ENCODE measurements at regions not wholly inside any gene's neighbourhood (a gene's known extent, or its start where the extent isn't known, plus 50 kb on each side); places are given as distances from the start of the nearest gene placed in this dataset.

DNA sequence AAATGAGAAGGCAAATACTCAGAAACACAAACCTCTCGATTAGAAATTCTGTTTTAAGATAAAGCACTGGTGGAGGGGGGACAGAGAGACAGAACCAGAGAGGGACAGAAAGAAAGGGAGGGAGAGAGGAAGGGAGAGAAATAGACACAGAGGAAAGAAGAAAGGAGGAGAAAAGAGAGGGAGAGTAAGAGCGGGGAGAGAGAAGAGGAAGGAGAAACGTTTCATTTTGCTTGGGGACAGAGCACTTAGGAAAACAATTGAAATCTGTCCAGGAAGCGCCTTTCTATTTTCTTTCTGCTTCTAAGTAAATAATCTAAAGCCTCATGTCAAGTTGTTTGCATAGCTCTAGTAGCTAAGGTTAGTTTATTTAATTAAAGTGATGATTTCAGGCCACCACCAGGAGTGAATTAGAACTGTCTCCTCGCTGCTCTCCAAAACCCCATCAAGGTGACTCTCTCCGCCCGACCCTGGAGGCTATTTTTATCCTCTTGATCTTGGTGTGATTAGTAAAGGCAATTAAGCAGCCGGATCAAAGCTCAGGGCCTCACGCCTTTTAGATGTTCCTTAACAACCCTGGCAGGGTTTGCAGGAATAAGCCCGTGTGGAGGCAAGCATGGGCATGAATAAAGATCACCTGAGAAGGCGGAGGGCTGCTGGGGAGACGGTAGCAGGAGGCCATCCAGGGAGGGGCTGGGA lies 73.4 kb upstream of the INSIG1 start:
- Histone ChIP-seq H3K4me1 (ENCODE audit: control insufficient read depth, insufficient read depth, low read length) (no peaks in the 10 kb centered on the region), H3K9me3 (ENCODE audit: control insufficient read depth in 2 of 2, low read length in 2 of 2) (no peaks in the 10 kb centered on the region), H3K27me3 (ENCODE audit: control insufficient read depth in 1 of 2, insufficient read depth in 2 of 2, low read length in 2 of 2) (peaks cover 3 to 5% of the 10 kb centered on the region in 2 donors), H3K27ac (ENCODE audit: low read length) (no peak overlapping the region), H3K4me3 (ENCODE audit: low read length in 2 of 2) (no peak overlapping the region), H3K36me3 (ENCODE audit: control insufficient read depth in 2 of 2, insufficient read depth in 2 of 2, low read length in 2 of 2) (no peaks in the 10 kb centered on the region), H3K9ac (ENCODE audit: low read length in 2 of 2) (no peak overlapping the region)

DNA sequence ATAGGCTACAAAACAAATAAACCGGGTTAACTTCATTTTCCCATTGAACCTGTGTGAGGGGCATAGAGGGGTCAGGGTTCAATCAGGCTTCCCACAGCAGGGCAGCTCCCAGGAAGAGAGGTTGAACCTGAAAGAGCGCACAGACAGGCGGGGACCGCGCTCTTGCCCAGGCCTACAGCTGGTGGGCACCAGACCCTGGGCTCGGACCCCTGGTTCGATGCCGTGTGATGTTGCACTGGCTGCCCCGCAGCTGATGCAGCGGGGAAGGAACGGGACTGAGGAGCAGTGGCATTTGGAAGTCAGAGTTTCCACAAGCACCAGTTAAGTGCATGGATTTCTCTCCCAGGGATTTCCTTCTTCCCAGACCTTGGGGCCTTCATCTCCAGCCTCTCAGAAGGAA lies 72.6 kb upstream of the INSIG1 start:
- H3K27me3 ChIP-seq (ENCODE audit: control insufficient read depth in 1 of 2, insufficient read depth in 2 of 2, low read length in 2 of 2), result peaks cover 3 to 5% of the 10 kb centered on the region in 2 donors
- no peak overlapping the region for H3K4me3 ChIP-seq (ENCODE audit: low read length in 2 of 2)
- H3K27ac ChIP-seq (ENCODE audit: low read length), result no peak overlapping the region
- no peak overlapping the region for H3K9ac ChIP-seq (ENCODE audit: low read length in 2 of 2)
- no peaks in the 10 kb centered on the region for H3K9me3 ChIP-seq (ENCODE audit: control insufficient read depth in 2 of 2, low read length in 2 of 2)
- H3K36me3 ChIP-seq (ENCODE audit: control insufficient read depth in 2 of 2, insufficient read depth in 2 of 2, low read length in 2 of 2), result no peaks in the 10 kb centered on the region
- no peaks in the 10 kb centered on the region for H3K4me1 ChIP-seq (ENCODE audit: control insufficient read depth, insufficient read depth, low read length)

DNA sequence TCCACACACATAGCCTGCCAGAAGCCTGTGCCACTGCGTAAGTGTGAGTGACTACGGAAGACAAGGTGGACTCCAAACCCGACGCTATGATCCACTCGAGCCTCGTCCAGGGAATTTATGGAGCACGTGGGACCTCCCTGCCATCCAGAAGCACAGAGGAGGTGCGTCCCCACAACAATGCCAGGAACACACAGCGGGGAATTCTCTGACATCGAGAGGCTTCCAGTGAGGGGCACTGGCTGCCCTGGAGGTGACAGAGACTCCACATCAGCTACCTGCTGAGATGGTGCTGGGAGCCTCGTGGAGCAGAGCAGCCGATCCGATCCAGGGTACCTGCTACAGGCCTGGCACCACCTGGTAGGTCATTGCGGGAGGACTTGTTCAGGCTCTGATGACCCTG lies 72.2 kb upstream of the INSIG1 start:
- Histone ChIP-seq H3K9me3 (ENCODE audit: control insufficient read depth in 2 of 2, low read length in 2 of 2) (no peaks in the 10 kb centered on the region), H3K27ac (ENCODE audit: low read length) (no peak overlapping the region), H3K9ac (ENCODE audit: low read length in 2 of 2) (no peak overlapping the region), H3K4me3 (ENCODE audit: low read length in 2 of 2) (no peak overlapping the region), H3K36me3 (ENCODE audit: control insufficient read depth in 2 of 2, insufficient read depth in 2 of 2, low read length in 2 of 2) (no peaks in the 10 kb centered on the region), H3K27me3 (ENCODE audit: control insufficient read depth in 1 of 2, insufficient read depth in 2 of 2, low read length in 2 of 2) (peaks cover 3 to 5% of the 10 kb centered on the region in 2 donors), H3K4me1 (ENCODE audit: control insufficient read depth, insufficient read depth, low read length) (no peaks in the 10 kb centered on the region)

DNA sequence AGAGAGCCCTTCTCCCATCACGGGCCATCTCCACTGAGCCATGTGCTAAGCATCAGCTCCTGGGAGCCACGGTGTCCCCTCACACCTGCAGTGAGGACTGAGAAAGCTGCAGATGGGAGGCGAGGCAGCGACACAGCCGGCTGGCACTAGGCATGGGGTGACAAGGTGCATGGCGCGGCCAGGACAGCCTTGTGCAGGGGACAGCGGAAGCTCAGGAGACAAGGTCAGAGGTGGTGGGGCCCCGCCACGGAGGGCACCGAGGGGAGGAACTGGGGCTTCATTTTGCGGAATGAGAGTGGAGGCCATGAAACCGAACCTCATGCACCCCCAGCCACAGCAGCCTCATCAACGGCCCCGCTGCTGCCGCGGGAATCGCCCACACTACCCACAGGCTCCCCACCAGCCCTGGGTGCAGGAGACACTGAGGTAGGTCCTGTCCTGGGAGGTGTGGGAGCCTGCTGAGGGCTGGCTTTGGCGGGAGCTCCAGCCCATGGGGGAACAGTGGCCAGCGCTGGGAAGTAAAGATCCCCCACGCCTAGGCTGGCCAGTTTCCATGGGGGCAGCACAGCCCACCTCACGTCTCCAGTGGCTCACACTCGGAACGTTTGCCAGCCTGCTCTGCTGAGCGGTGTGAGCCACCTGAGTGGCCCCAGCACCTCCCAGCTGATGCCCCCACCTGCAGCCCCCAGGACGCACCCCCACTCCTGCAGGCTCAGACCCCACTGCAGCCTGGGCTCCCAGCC lies 71.2 kb upstream of the INSIG1 start:
- Histone ChIP-seq H3K9me3 (ENCODE audit: control insufficient read depth in 2 of 2, low read length in 2 of 2) (no peaks in the 10 kb centered on the region), H3K27me3 (ENCODE audit: control insufficient read depth in 1 of 2, insufficient read depth in 2 of 2, low read length in 2 of 2) (peaks cover 0 to 3% of the 10 kb centered on the region in 2 donors), H3K4me1 (ENCODE audit: control insufficient read depth, insufficient read depth, low read length) (no peaks in the 10 kb centered on the region), H3K36me3 (ENCODE audit: control insufficient read depth in 2 of 2, insufficient read depth in 2 of 2, low read length in 2 of 2) (no peaks in the 10 kb centered on the region), H3K9ac (ENCODE audit: low read length in 2 of 2) (no peak overlapping the region), H3K4me3 (ENCODE audit: low read length in 2 of 2) (no peak overlapping the region), H3K27ac (ENCODE audit: low read length) (no peak overlapping the region)

DNA sequence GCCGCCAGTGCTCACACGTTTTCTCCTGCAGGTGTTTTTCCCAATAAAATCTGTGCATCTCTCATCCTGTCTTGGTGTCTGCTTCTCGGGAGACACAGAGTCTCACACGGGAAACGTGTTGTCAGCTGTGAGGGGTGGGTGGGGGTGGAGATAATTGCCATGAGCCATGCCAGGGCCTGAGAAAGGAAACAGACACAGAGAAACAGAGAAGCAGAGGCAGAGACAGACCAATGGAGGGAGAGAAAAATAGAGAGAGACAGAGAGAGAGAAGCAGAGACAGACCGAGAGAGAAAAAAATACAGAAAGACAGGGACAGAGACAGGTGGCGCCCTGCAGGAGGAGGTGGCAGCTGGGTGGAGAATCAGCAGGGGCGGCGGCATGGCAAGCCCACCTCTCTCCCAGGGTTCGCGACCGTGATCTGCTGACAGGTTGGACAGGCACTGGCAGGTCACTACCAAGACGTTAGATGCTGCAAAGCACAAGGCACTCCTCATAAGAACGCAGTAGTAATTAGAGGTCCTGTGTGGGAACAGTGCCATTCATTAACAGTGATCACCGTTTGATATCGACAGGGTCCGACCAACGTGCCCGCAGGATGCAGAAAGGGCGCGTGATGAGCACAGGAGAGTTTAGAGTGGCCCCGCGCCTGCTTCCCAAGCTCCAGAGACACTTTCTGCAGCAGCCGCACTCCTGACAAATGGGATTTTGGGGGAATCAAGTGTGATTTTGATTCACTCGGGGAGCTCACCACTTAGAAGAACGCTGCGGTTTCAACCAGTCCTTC lies 70.5 kb upstream of the INSIG1 start:
- no peaks in the 10 kb centered on the region for H3K9me3 ChIP-seq (ENCODE audit: control insufficient read depth in 2 of 2, low read length in 2 of 2)
- H3K4me1 ChIP-seq (ENCODE audit: control insufficient read depth, insufficient read depth, low read length), result no peaks in the 10 kb centered on the region
- H3K36me3 ChIP-seq (ENCODE audit: control insufficient read depth in 2 of 2, insufficient read depth in 2 of 2, low read length in 2 of 2), result no peaks in the 10 kb centered on the region
- peaks cover 0 to 3% of the 10 kb centered on the region in 2 donors for H3K27me3 ChIP-seq (ENCODE audit: control insufficient read depth in 1 of 2, insufficient read depth in 2 of 2, low read length in 2 of 2)
- no peak overlapping the region for H3K27ac ChIP-seq (ENCODE audit: low read length)
- no peak overlapping the region for H3K4me3 ChIP-seq (ENCODE audit: low read length in 2 of 2)
- H3K9ac ChIP-seq (ENCODE audit: low read length in 2 of 2), result no peak overlapping the region

DNA sequence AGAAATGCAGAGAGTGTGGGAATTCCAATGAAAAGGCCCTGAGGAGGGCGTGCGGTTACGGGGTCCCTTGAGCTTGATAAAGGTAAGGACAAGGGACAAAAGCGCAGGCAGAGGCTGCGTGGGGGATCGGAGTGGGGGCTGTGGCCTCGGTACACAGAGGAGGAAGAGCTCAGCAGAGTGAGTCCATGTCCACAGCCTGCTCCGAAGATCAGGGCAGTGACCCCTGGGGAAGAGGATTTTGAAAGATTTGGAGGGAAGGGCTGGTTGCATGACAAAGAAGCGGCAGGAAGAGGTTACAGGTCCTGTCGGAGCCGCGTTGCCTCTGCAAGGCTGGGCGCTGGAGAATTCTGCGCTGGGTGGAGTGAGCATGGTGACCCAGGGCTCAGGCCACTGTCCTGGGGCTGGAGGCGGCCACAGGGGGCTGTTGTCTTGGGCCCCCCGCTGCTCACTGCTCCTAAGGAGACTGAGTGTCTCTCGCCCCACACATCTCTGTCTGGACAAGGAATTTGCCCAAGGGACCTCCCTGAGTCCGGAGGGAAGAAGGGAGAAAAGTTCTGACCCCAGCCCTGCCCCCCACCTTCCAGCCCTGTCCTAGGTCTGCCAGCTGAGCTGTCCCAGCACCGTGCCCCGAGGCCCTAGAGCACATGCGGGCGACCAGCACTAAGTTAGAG lies 69.8 kb upstream of the INSIG1 start:
- Histone ChIP-seq H3K4me3 (ENCODE audit: low read length in 2 of 2) (no peak overlapping the region), H3K4me1 (ENCODE audit: control insufficient read depth, insufficient read depth, low read length) (no peaks in the 10 kb centered on the region), H3K9me3 (ENCODE audit: control insufficient read depth in 2 of 2, low read length in 2 of 2) (no peaks in the 10 kb centered on the region), H3K27ac (ENCODE audit: low read length) (no peak overlapping the region), H3K36me3 (ENCODE audit: control insufficient read depth in 2 of 2, insufficient read depth in 2 of 2, low read length in 2 of 2) (no peaks in the 10 kb centered on the region), H3K27me3 (ENCODE audit: control insufficient read depth in 1 of 2, insufficient read depth in 2 of 2, low read length in 2 of 2) (no peaks in the 10 kb centered on the region), H3K9ac (ENCODE audit: low read length in 2 of 2) (no peak overlapping the region)

DNA sequence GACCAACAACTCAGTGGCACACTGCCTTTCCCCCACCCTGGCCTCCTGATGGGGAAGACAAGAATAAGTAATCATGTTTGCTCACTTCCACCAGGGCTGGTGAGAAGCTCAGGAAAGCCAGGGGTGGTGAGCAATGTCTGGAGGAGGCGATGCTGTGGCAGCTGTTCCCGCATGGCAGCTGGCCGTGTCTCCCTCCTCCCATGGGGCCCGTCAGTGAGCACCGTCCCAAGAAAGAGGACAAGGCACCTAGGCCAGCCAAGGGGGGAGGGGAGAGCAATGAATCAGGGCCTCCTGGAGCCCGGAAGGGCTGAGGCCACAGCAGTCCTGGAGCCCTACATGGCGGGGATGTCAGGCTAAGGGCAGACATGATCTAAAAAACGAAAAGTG lies 69.2 kb upstream of the INSIG1 start:
- Histone ChIP-seq H3K27me3 (ENCODE audit: control insufficient read depth in 1 of 2, insufficient read depth in 2 of 2, low read length in 2 of 2) (no peaks in the 10 kb centered on the region), H3K36me3 (ENCODE audit: control insufficient read depth in 2 of 2, insufficient read depth in 2 of 2, low read length in 2 of 2) (no peaks in the 10 kb centered on the region), H3K9ac (ENCODE audit: low read length in 2 of 2) (no peak overlapping the region), H3K4me1 (ENCODE audit: control insufficient read depth, insufficient read depth, low read length) (no peaks in the 10 kb centered on the region), H3K4me3 (ENCODE audit: low read length in 2 of 2) (no peak overlapping the region), H3K27ac (ENCODE audit: low read length) (no peak overlapping the region), H3K9me3 (ENCODE audit: control insufficient read depth in 2 of 2, low read length in 2 of 2) (no peaks in the 10 kb centered on the region)

DNA sequence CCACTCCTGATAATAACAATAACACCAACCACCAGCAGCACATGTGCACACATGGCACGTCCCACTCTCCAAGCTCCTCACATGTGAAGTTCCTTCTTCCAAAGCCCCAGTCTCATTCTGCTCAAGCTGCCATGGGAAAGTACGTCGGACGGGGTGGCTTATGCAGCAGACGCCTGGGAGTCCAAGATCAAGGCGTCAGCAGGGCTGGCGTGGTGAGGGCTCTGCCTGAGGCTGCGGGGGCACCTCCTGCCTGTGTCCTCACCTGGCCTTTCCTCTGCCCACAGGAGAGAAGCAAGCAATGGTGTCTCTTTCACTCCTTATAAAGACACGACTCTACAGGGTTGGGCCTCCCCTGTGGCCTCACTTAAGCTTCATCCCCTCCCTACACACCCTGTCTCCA lies 68.8 kb upstream of the INSIG1 start:
- no peaks in the 10 kb centered on the region for H3K9me3 ChIP-seq (ENCODE audit: control insufficient read depth in 2 of 2, low read length in 2 of 2)
- H3K36me3 ChIP-seq (ENCODE audit: control insufficient read depth in 2 of 2, insufficient read depth in 2 of 2, low read length in 2 of 2), result no peaks in the 10 kb centered on the region
- H3K4me3 ChIP-seq (ENCODE audit: low read length in 2 of 2), result no peak overlapping the region
- H3K27me3 ChIP-seq (ENCODE audit: control insufficient read depth in 1 of 2, insufficient read depth in 2 of 2, low read length in 2 of 2), result no peaks in the 10 kb centered on the region
- no peak overlapping the region for H3K27ac ChIP-seq (ENCODE audit: low read length)
- H3K9ac ChIP-seq (ENCODE audit: low read length in 2 of 2), result no peak overlapping the region
- no peaks in the 10 kb centered on the region for H3K4me1 ChIP-seq (ENCODE audit: control insufficient read depth, insufficient read depth, low read length)

DNA sequence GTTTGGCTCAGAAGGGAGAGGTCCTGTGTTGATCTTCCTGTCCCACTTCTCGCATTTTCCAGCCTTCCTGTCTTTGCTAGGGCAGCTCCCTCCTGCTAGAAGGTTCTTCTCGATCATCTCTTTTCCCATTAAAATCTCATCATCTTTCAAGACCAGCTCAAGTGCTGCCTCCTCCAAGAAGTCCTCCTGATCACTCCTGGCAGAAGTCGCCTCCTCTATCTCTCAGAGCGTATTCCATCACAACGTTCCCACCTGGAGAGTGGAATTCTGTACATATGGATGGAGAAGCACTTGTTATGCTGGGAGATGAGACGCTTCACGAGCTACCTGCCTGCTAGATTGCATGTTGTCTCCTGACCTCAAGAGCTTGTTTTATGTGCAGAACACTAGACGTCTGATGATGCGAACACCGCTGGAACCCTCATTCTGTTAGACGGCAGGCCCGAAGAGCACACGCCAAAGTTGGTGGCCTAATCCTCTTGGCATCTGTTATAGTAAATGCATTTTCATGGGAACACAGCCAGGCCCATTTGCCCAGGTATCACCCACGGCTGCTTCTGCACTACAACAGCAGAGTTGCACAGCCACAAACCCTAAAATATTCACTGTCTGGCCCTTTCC lies 68.0 kb upstream of the INSIG1 start:
- Histone ChIP-seq H3K4me3 (ENCODE audit: low read length in 2 of 2) (no peak overlapping the region), H3K36me3 (ENCODE audit: control insufficient read depth in 2 of 2, insufficient read depth in 2 of 2, low read length in 2 of 2) (no peaks in the 10 kb centered on the region), H3K9ac (ENCODE audit: low read length in 2 of 2) (no peak overlapping the region), H3K4me1 (ENCODE audit: control insufficient read depth, insufficient read depth, low read length) (no peaks in the 10 kb centered on the region), H3K27ac (ENCODE audit: low read length) (no peak overlapping the region), H3K27me3 (ENCODE audit: control insufficient read depth in 1 of 2, insufficient read depth in 2 of 2, low read length in 2 of 2) (no peaks in the 10 kb centered on the region), H3K9me3 (ENCODE audit: control insufficient read depth in 2 of 2, low read length in 2 of 2) (no peaks in the 10 kb centered on the region)

DNA sequence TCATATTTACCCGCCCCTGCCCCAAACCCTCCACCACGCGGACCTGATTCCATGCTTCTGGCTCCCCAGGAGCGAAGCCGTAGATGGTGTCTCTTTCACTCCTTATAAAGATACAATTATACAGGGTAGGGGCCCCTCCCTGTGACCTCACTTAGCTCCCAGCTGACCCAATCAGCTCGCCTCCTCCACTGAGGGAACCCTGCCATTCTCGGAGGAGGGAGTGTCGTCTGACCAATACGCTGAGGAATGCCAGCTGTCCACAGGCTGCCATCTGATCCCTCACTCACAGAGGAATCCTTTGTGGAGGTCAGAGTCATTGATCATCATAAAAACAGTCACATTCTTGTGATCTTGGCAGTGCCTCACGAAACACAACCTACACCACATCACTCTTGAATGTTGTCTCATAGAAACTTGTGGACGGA lies 67.5 kb upstream of the INSIG1 start:
- no peak overlapping the region for H3K27ac ChIP-seq (ENCODE audit: low read length)
- H3K27me3 ChIP-seq (ENCODE audit: control insufficient read depth in 1 of 2, insufficient read depth in 2 of 2, low read length in 2 of 2), result no peaks in the 10 kb centered on the region
- H3K4me1 ChIP-seq (ENCODE audit: control insufficient read depth, insufficient read depth, low read length), result no peaks in the 10 kb centered on the region
- no peaks in the 10 kb centered on the region for H3K9me3 ChIP-seq (ENCODE audit: control insufficient read depth in 2 of 2, low read length in 2 of 2)
- no peak overlapping the region for H3K4me3 ChIP-seq (ENCODE audit: low read length in 2 of 2)
- H3K9ac ChIP-seq (ENCODE audit: low read length in 2 of 2), result no peak overlapping the region
- no peaks in the 10 kb centered on the region for H3K36me3 ChIP-seq (ENCODE audit: control insufficient read depth in 2 of 2, insufficient read depth in 2 of 2, low read length in 2 of 2)

Measured in stomach smooth muscle (tissue), 2 donors.